SK-N-SH treated with all-trans-retinoic acid at 6 μM for 48 hours (cell line): ENCODE measurements at regions not wholly inside any gene's neighbourhood (a gene's known extent, or its start where the extent isn't known, plus 50 kb on each side); places are given as distances from the start of the nearest gene placed in this dataset.
"Not testable (repeated sequence)": the region's sequence is repeated elsewhere in the genome, so short reads cannot be mapped to it uniquely, and the experiment has no call there.

Experiments
- ATAC-seq: fragments of 200-7000 bp; cut with Tn5 transposase; 3 replicates; pipeline ENCODE4 v1.9.1; 2020; ENCODE audit warnings: mild to moderate bottlenecking, moderate library complexity
- ARNTL ChIP-seq: fragments of 450-650 bp; formaldehyde crosslinking; IDR thresholded peaks from 2 replicates; pipeline ENCODE4 v1.5.0; 2020; ENCODE audit warnings: low read depth, mild to moderate bottlenecking, moderate library complexity, borderline replicate concordance
- BACH2 ChIP-seq: fragments of 250-450 bp; sonication (Bioruptor Pico); IDR thresholded peaks from 2 replicates; pipeline ENCODE4 v1.9.0; 2021; ENCODE audit warnings: mild to moderate bottlenecking, borderline replicate concordance
- CREB5 ChIP-seq: fragments of 250-450 bp; sonication (Bioruptor Pico); IDR thresholded peaks from 2 replicates; pipeline ENCODE4 v1.5.1; 2020; ENCODE audit warnings: low read depth, mild to moderate bottlenecking, moderate library complexity
- CSDC2 ChIP-seq: fragments of 250-450 bp; sonication (Bioruptor Pico); IDR thresholded peaks from 2 replicates; pipeline ENCODE4 v1.5.0; 2020; ENCODE audit warnings: mild to moderate bottlenecking, moderate library complexity
- ESRRG ChIP-seq: fragments of 250-450 bp; sonication (Bioruptor Pico); IDR thresholded peaks from 2 replicates; pipeline ENCODE4 v1.6.1; 2021; ENCODE audit warnings: mild to moderate bottlenecking
- GLIS3 ChIP-seq: fragments of 250-450 bp; sonication (Bioruptor Pico); IDR thresholded peaks from 2 replicates; pipeline ENCODE4 v1.5.0; 2020; ENCODE audit warnings: mild to moderate bottlenecking, moderate library complexity
- ISL1 ChIP-seq: fragments of 250-450 bp; sonication (Bioruptor Pico); IDR thresholded peaks from 2 replicates; pipeline ENCODE4 v2.1.2; 2022; ENCODE audit warnings: mild to moderate bottlenecking, moderate library complexity
- OSR1 ChIP-seq: fragments of 250-450 bp; sonication (Bioruptor Pico); IDR thresholded peaks from 2 replicates; pipeline ENCODE4 v1.8.0; 2022; ENCODE audit warnings: moderate library complexity, mild to moderate bottlenecking, inconsistent platforms
- PATZ1 ChIP-seq: fragments of 250-450 bp; sonication (Bioruptor Pico); IDR thresholded peaks from 2 replicates; pipeline ENCODE4 v1.8.0; 2020; ENCODE audit warnings: mild to moderate bottlenecking, moderate library complexity, borderline replicate concordance
- PPARA ChIP-seq: fragments of 250-450 bp; sonication (Bioruptor Pico); IDR thresholded peaks from 2 replicates; pipeline ENCODE4 v1.5.0; 2020; ENCODE audit warnings: mild to moderate bottlenecking, borderline replicate concordance
- RARB ChIP-seq: fragments of 250-450 bp; sonication (Bioruptor Pico); IDR thresholded peaks from 2 replicates; pipeline ENCODE4 v1.8.0; 2021; ENCODE audit warnings: mild to moderate bottlenecking, moderate library complexity
- SNAI2 ChIP-seq: fragments of 250-450 bp; sonication (Bioruptor Pico); IDR thresholded peaks from 2 replicates; pipeline ENCODE4 v1.5.0; 2020; ENCODE audit warnings: mild to moderate bottlenecking, moderate library complexity
- TCF4 ChIP-seq: fragments of 250-450 bp; sonication (Bioruptor Pico); IDR thresholded peaks from 2 replicates; pipeline ENCODE4 v1.8.0; 2021; ENCODE audit warnings: mild to moderate bottlenecking, moderate library complexity, borderline replicate concordance
- TOX ChIP-seq: fragments of 250-450 bp; sonication (Bioruptor Pico); IDR thresholded peaks from 2 replicates; pipeline ENCODE4 v1.8.0; 2021; ENCODE audit warnings: mild to moderate bottlenecking, moderate library complexity, borderline replicate concordance
- TSHZ2 ChIP-seq: fragments of 250-450 bp; sonication (Bioruptor Pico); IDR thresholded peaks from 2 replicates; pipeline ENCODE4 v1.5.0; 2020; ENCODE audit warnings: mild to moderate bottlenecking, moderate library complexity
- ZC3H10 ChIP-seq: fragments of 250-450 bp; sonication (Bioruptor Pico); IDR thresholded peaks from 2 replicates; pipeline ENCODE4 v1.5.1; 2021; ENCODE audit warnings: mild to moderate bottlenecking, moderate library complexity
- ZFP3 ChIP-seq: fragments of 250-450 bp; sonication (Bioruptor Pico); IDR thresholded peaks from 2 replicates; pipeline ENCODE4 v1.5.0; 2020; ENCODE audit warnings: mild to moderate bottlenecking, moderate library complexity
- ZFP30 ChIP-seq: fragments of 450-650 bp; formaldehyde crosslinking; IDR thresholded peaks from 2 replicates; pipeline ENCODE4 v1.5.0; 2022; ENCODE audit warnings: mild to moderate bottlenecking, moderate library complexity
- ZNF565 ChIP-seq: fragments of 450-650 bp; formaldehyde crosslinking; conservative IDR thresholded peaks from 2 replicates; pipeline ENCODE4 v1.5.0; 2020; ENCODE audit warnings: low read depth, mild to moderate bottlenecking, moderate library complexity
- ZNF70 ChIP-seq: fragments of 450-650 bp; formaldehyde crosslinking; IDR thresholded peaks from 2 replicates; pipeline ENCODE4 v1.5.0; 2020; ENCODE audit warnings: mild to moderate bottlenecking, moderate library complexity
- ZNF8 ChIP-seq: fragments of 450-650 bp; formaldehyde crosslinking; IDR thresholded peaks from 2 replicates; pipeline ENCODE4 v1.5.0; 2020; ENCODE audit warnings: mild to moderate bottlenecking, moderate library complexity

GRCh38 chr10:84012831-84013458, 126.4 kb upstream of the GHITM start:
- no peak for ATAC-seq
- TF ChIP-seq TSHZ2 (CRISPR knock-in tag) (no peak), ESRRG (CRISPR knock-in tag) (no peak), ZNF8 (CRISPR knock-in tag) (no peak), CREB5 (CRISPR knock-in tag) (no peak), GLIS3 (CRISPR knock-in tag) (no peak), ZNF565 (CRISPR knock-in tag) (no peak)

- TF ChIP-seq ISL1 (CRISPR knock-in tag) (no peak), GLIS3 (CRISPR knock-in tag) (no peak), CREB5 (CRISPR knock-in tag) (no peak), ZFP3 (CRISPR knock-in tag) (no peak), OSR1 (CRISPR knock-in tag) (no peak)
- ATAC-seq = no peak
Observed at GRCh38 chr10:84015877-84016595, 123.3 kb upstream of the GHITM start.

- TF ChIP-seq RARB = no peak
- no peak for TF ChIP-seq CREB5 (CRISPR knock-in tag)
- no peak for TF ChIP-seq ARNTL (CRISPR knock-in tag)
- TF ChIP-seq CSDC2 (CRISPR knock-in tag) = no peak
- TF ChIP-seq PPARA (CRISPR knock-in tag) = no peak
- TF ChIP-seq GLIS3 (CRISPR knock-in tag) = no peak
- TF ChIP-seq SNAI2 (CRISPR knock-in tag) = no peak
- TF ChIP-seq OSR1 (CRISPR knock-in tag) = no peak
- TF ChIP-seq ZNF70 (CRISPR knock-in tag) = no peak
- TF ChIP-seq TOX (CRISPR knock-in tag) = no peak
- ATAC-seq = no peak
Observed at GRCh38 chr10:84018826-84019225, 120.5 kb upstream of the GHITM start.

GRCh38 chr10:84019854-84020458, 119.4 kb upstream of the GHITM start:
- ATAC-seq = not testable (repeated sequence)

GRCh38 chr10:84026821-84027257, 112.5 kb upstream of the GHITM start:
- no peak for ATAC-seq
- TF ChIP-seq ESRRG (CRISPR knock-in tag) (no peak), ZFP3 (CRISPR knock-in tag) (no peak), ZC3H10 (CRISPR knock-in tag) (no peak), OSR1 (CRISPR knock-in tag) (no peak), ZNF8 (CRISPR knock-in tag) (no peak), TCF4 (CRISPR knock-in tag) (no peak), ZNF70 (CRISPR knock-in tag) (no peak), ZNF565 (CRISPR knock-in tag) (no peak), BACH2 (CRISPR knock-in tag) (no peak), ZFP30 (CRISPR knock-in tag) (no peak), SNAI2 (CRISPR knock-in tag) (no peak), GLIS3 (CRISPR knock-in tag) (no peak), TOX (CRISPR knock-in tag) (no peak), PPARA (CRISPR knock-in tag) (no peak), CREB5 (CRISPR knock-in tag) (no peak), PATZ1 (no peak)
